GM13977 (cell line): ENCODE measurements at regions not wholly inside any gene's neighbourhood (a gene's known extent, or its start where the extent isn't known, plus 50 kb on each side); places are given as distances from the start of the nearest gene placed in this dataset.

Experiments
- DNase-seq: peaks from one replicate; pipeline ENCODE4 v3.0.0; 2012; ENCODE audit warnings: low spot score
- CTCF ChIP-seq: IDR thresholded peaks from 2 replicates; pipeline ENCODE4 v1.5.1; 2012; ENCODE audit warnings: mild to moderate bottlenecking, control low read depth; ENCODE audit not compliant: insufficient read depth; ENCODE audit errors: extremely low read depth, missing control alignments
- in situ Hi-C: fragments of 300-500 bp; cut with MboI; formaldehyde crosslinking; loops from one replicate; pipeline ENCODE4 v1.12.0; 2022; ENCODE audit warnings: low sequenced_read_pairs, low pct_unique_long_range_greater_than_20kb, mixed read lengths, inconsistent platforms; ENCODE audit not compliant: unreplicated experiment

GRCh38 chr21:36608897-36609225 lies 90.1 kb upstream of the SIM2 start:
- in situ Hi-C loops, result no loop called here
- no peak for DNase-seq
- no peak for TF ChIP-seq CTCF

DNA sequence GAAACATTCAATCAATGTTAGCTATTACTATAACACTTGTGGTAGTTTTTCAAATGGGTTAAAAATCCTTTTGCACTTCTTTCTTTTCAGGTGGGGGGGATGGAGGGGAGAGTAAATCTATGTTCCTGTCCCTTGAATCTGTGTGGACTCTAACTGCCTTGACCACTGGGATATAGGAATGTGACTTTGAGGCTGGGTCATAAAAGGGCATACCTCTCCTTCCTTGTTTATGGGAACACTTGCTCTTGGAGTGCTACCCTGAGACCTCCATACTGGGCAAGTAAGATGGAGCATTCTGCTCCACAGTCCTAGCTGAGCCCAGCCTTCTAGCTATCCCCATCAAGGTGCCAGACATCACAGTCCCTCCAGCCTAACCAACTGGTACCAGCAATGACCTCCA lies 89.3 kb upstream of the SIM2 start:
- DNase-seq, result no peak
- in situ Hi-C loops, result no loop called here
- TF ChIP-seq CTCF, result no peak

- DNase-seq, result no peak
- TF ChIP-seq CTCF, result no peak
- in situ Hi-C loops, result no loop called here
Observed at GRCh38 chr21:36610201-36610600, 88.7 kb upstream of the SIM2 start.

- in situ Hi-C loops, result no loop called here
- DNase-seq, result no peak
- no peak for TF ChIP-seq CTCF
Observed at GRCh38 chr21:36610935-36611334, 88.0 kb upstream of the SIM2 start.

GRCh38 chr21:36611379-36611778 lies 87.5 kb upstream of the SIM2 start:
- in situ Hi-C loops, result no loop called here
- no peak for TF ChIP-seq CTCF
- DNase-seq, result no peak

DNA sequence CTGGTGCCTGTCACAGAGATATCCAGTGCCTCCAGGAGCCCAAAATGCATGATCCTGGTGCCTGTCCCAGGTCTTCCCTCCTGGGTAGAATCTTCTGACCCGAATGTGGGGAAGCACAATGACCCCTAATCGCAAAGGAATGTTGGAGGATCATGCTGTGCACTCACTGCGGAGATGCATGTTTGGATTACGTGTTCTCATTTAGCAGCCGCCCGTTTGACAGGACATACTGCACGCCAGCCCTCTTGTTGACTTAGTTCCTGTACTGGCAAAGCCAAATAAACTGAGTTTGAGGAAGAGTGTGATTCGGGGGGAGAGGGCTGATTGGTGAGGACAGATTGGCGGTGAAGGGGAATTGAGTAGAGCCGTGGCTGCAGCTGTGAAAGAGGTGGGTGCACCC lies 85.9 kb upstream of the SIM2 start:
- in situ Hi-C loops, result no loop called here
- no peak for DNase-seq
- no peak for TF ChIP-seq CTCF

DNA sequence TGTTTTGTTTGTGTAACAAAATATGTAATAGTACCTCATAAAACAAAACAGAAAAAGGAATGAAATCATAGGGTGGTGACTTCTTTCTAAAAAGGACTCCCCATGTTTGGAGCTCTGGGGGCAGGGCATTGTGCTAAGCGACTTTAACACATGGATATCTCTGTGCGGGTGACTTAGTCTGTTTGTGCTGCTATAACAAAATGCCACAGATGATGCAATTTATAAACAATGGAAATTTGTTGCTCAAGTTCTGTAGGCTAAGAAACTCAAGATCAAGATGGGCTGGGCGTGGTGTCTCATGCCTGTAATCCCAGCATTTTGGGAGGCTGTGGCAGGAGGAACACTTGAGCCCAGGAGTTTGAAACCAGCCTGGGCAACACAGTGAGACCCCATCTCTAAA lies 85.4 kb upstream of the SIM2 start:
- no peak for DNase-seq
- in situ Hi-C loops, result no loop called here

More for the DNA sequence above, 85.4 kb upstream of the SIM2 start:
- TF ChIP-seq CTCF, result no peak
